NB4 (cell line): ENCODE measurements at regions not wholly inside any gene's neighbourhood (a gene's known extent, or its start where the extent isn't known, plus 50 kb on each side); places are given as distances from the start of the nearest gene placed in this dataset.

Experiments used
- CTCF ChIP-seq: IDR thresholded peaks from one replicate; pipeline ENCODE4 v1.5.1; 2012; ENCODE audit warnings: low read depth, low read length
- MAX ChIP-seq: IDR thresholded peaks from 2 replicates; pipeline ENCODE4 v1.6.1; 2011; ENCODE audit warnings: low read depth, low read length
- MYC ChIP-seq: IDR thresholded peaks from 2 replicates; pipeline ENCODE4 v1.6.1; 2011; ENCODE audit warnings: low read depth, low read length
- POLR2A ChIP-seq: IDR thresholded peaks from 2 replicates; pipeline ENCODE4 v1.6.1; 2011; ENCODE audit warnings: mild to moderate bottlenecking; ENCODE audit not compliant: insufficient read length; ENCODE audit errors: extremely low read depth

GRCh38 chr15:62498712-62499111 lies 333.6 kb upstream of the C2CD4B start:
- TF ChIP-seq CTCF = no peak
- no peak for TF ChIP-seq MAX
- no peak for TF ChIP-seq MYC
- no peak for TF ChIP-seq POLR2A
